Activated CD8-positive, alpha-beta T cell treated with anti-CD3 and anti-CD28 coated beads for 36 hours (primary cell): ENCODE measurements at regions not wholly inside any gene's neighbourhood (a gene's known extent, or its start where the extent isn't known, plus 50 kb on each side); places are given as distances from the start of the nearest gene placed in this dataset.

Experiments
- ATAC-seq: fragments of 200-7000 bp; cut with Tn5 transposase; one replicate; pipeline ENCODE4 v1.10.0; 2021; ENCODE audit warnings: mild to moderate bottlenecking, moderate library complexity
- CTCF ChIA-PET: fragments of 350-600 bp; sonication (Branson Sonifier 250); formaldehyde crosslinking; loops from one replicate; lab custom pipeline; 2021; ENCODE audit warnings: antibody characterized with exemption; lab: Charles Lee
- POLR2A ChIA-PET: fragments of 350-600 bp; sonication (Branson Sonifier 250); formaldehyde crosslinking; loops from one replicate; lab custom pipeline; 2021; ENCODE audit warnings: antibody characterized with exemption; lab: Charles Lee
- DNase-seq: peaks from one replicate; pipeline ENCODE4 v3.0.0-alpha.2; 2020
- H3K27ac Mint-ChIP-seq: one replicate; pipeline ENCODE4 v1.8.0; 2021; ENCODE audit warnings: mild to moderate bottlenecking, mixed read lengths
- H3K27me3 Mint-ChIP-seq: one replicate; pipeline ENCODE4 v1.8.0; 2021; ENCODE audit warnings: mixed read lengths
- H3K36me3 Mint-ChIP-seq: one replicate; pipeline ENCODE4 v1.8.0; 2021; ENCODE audit warnings: low read depth, mixed read lengths
- H3K4me1 Mint-ChIP-seq: one replicate; pipeline ENCODE4 v1.8.0; 2021; ENCODE audit warnings: low read depth, mixed read lengths
- H3K4me3 Mint-ChIP-seq: one replicate; pipeline ENCODE4 v1.8.0; 2021; ENCODE audit warnings: mild to moderate bottlenecking, moderate library complexity, mixed read lengths
- H3K9me3 Mint-ChIP-seq: one replicate; pipeline ENCODE4 v1.8.0; 2021; ENCODE audit warnings: mixed read lengths
- intact Hi-C: fragments of 100-400 bp; cut with micrococcal nuclease; formaldehyde crosslinking; loops from one replicate; pipeline ENCODE4 v1.10.0; 2022
- TF ChIP-seq, protein P1 (sequence below): fragments of 200-600 bp; IDR thresholded peaks from one replicate; pipeline ENCODE4 v1.8.0; 2022; ENCODE audit warnings: antibody characterized with exemption, mild to moderate bottlenecking

- H3K4me3 Mint-ChIP-seq: no peak overlapping the region
- no peak overlapping the region for H3K27ac Mint-ChIP-seq
- H3K4me1 Mint-ChIP-seq: no peaks in the 10 kb centered on the region
- DNase-seq (no peak), ATAC-seq (no peak)
- TF ChIP-seq, protein P1, sequence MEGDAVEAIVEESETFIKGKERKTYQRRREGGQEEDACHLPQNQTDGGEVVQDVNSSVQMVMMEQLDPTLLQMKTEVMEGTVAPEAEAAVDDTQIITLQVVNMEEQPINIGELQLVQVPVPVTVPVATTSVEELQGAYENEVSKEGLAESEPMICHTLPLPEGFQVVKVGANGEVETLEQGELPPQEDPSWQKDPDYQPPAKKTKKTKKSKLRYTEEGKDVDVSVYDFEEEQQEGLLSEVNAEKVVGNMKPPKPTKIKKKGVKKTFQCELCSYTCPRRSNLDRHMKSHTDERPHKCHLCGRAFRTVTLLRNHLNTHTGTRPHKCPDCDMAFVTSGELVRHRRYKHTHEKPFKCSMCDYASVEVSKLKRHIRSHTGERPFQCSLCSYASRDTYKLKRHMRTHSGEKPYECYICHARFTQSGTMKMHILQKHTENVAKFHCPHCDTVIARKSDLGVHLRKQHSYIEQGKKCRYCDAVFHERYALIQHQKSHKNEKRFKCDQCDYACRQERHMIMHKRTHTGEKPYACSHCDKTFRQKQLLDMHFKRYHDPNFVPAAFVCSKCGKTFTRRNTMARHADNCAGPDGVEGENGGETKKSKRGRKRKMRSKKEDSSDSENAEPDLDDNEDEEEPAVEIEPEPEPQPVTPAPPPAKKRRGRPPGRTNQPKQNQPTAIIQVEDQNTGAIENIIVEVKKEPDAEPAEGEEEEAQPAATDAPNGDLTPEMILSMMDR: no peak
- no peaks in the 10 kb centered on the region for H3K36me3 Mint-ChIP-seq
- H3K27me3 Mint-ChIP-seq: peaks cover 13% of the 10 kb centered on the region
- POLR2A ChIA-PET: no interaction called here
- H3K9me3 Mint-ChIP-seq: no peaks in the 10 kb centered on the region
- intact Hi-C loops: no loop called here
- CTCF ChIA-PET: no interaction called here
Observed at GRCh38 chr10:128545216-128545615, 419.0 kb upstream of the MKI67 start.

DNA sequence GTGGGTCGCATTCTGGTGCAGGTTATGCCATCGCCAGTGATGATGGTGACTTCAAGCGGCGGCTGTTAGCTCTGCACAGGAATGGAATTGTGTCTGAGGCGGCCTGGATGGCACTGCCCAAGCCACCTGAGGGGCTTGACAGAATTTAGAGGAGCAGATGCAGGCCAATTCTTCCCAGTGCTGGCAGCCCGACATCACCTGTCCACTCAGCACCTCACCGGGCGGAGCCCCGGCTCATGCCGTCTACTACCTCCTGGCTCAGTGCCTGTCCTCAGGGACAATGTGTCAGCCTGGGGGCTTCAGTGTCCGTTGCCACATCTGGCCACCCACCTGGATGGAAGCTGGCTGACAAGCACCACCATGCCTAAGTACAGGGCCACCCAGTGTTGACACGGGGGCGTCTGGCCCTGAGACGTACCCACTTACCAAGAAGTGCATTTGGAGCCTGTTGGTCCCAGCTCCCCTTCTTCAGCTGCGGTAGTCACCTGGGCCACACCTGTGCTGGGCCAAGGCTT, 420.5 kb upstream of the MKI67 start:
- ChIA-PET POLR2A (no interaction called here), CTCF (no interaction called here)
- no peak for DNase-seq
- H3K27me3 Mint-ChIP-seq: peaks cover 4% of the 10 kb centered on the region
- no peaks in the 10 kb centered on the region for H3K4me1 Mint-ChIP-seq
- H3K9me3 Mint-ChIP-seq: no peaks in the 10 kb centered on the region
- H3K36me3 Mint-ChIP-seq: no peaks in the 10 kb centered on the region
- no peak for ATAC-seq
- TF ChIP-seq, protein P1: no peak
- H3K4me3 Mint-ChIP-seq: no peak overlapping the region
- intact Hi-C loops: no loop called here
- no peak overlapping the region for H3K27ac Mint-ChIP-seq

DNA sequence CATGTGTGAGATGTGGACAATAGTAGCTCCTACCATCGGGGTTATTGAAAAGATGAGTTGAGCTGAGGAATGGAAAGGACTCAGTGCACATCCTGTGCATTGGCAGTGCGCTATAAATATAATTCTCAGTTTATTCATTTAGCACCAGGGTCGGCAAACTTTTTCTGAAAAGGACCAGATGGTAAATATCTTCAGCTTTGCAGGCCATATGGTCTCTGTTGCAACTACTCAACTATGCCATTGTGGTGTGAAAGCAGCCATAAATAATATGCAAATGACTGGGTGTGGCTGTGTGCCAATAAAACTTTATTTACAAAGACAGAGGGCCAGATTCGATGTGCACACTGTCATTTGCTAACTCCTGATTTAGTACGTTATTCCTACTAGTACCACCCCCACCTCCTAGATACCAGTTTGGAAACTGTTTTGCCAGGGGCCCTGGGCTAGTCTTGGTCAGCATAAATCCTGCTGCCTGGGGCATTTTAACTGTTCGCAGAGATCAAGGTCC, 422.9 kb upstream of the MKI67 start:
- Mint-ChIP-seq H3K9me3 (no peaks in the 10 kb centered on the region), H3K4me3 (no peak overlapping the region), H3K27me3 (no peaks in the 10 kb centered on the region), H3K27ac (no peak overlapping the region), H3K4me1 (no peaks in the 10 kb centered on the region), H3K36me3 (no peaks in the 10 kb centered on the region)
- DNase-seq: no peak
- TF ChIP-seq, protein P1: no peak
- POLR2A ChIA-PET: no interaction called here
- intact Hi-C loops: no loop called here
- ATAC-seq: no peak
- CTCF ChIA-PET: no interaction called here

- H3K4me1 Mint-ChIP-seq: no peaks in the 10 kb centered on the region
- intact Hi-C loops: no loop called here
- no peaks in the 10 kb centered on the region for H3K27me3 Mint-ChIP-seq
Observed at GRCh38 chr10:128550045-128550444, 423.8 kb upstream of the MKI67 start.

GRCh38 chr10:128551475-128551874, 425.3 kb upstream of the MKI67 start:
- Mint-ChIP-seq H3K9me3 (no peaks in the 10 kb centered on the region), H3K36me3 (no peaks in the 10 kb centered on the region), H3K4me3 (no peak overlapping the region), H3K4me1 (no peaks in the 10 kb centered on the region), H3K27ac (no peak overlapping the region), H3K27me3 (no peaks in the 10 kb centered on the region)
- ChIA-PET CTCF (no interaction called here), POLR2A (no interaction called here)
- TF ChIP-seq, protein P1: no peak
- ATAC-seq (no peak), DNase-seq (no peak)
- intact Hi-C loops: no loop called here

More at GRCh38 chr10:128550045-128550444, 423.8 kb upstream of the MKI67 start:
- no peaks in the 10 kb centered on the region for H3K9me3 Mint-ChIP-seq
- no peak overlapping the region for H3K4me3 Mint-ChIP-seq
- H3K36me3 Mint-ChIP-seq: no peaks in the 10 kb centered on the region
- no peak overlapping the region for H3K27ac Mint-ChIP-seq
- TF ChIP-seq, protein P1: no peak
- ChIA-PET POLR2A (no interaction called here), CTCF (no interaction called here)
- ATAC-seq (no peak), DNase-seq (no peak)
